UCSD-AML1 (cell line): ENCODE measurements at regions not wholly inside any gene's neighbourhood (a gene's known extent, or its start where the extent isn't known, plus 50 kb on each side); places are given as distances from the start of the nearest gene placed in this dataset.

Source experiments
- DNase-seq: peaks from one replicate; lab custom pipeline; 2025; ENCODE audit not compliant: unreplicated experiment; lab: John Stamatoyannopoulos, UW

GRCh38 chr17:74041869-74042640 is 161.4 kb upstream of the RPL38 start:
- no peak for DNase-seq

- no peak for DNase-seq
Measured at GRCh38 chr17:74042744-74043486, 160.6 kb upstream of the RPL38 start.

GRCh38 chr17:74043976-74044375 is 159.5 kb upstream of the RPL38 start:
- no peak for DNase-seq

DNA sequence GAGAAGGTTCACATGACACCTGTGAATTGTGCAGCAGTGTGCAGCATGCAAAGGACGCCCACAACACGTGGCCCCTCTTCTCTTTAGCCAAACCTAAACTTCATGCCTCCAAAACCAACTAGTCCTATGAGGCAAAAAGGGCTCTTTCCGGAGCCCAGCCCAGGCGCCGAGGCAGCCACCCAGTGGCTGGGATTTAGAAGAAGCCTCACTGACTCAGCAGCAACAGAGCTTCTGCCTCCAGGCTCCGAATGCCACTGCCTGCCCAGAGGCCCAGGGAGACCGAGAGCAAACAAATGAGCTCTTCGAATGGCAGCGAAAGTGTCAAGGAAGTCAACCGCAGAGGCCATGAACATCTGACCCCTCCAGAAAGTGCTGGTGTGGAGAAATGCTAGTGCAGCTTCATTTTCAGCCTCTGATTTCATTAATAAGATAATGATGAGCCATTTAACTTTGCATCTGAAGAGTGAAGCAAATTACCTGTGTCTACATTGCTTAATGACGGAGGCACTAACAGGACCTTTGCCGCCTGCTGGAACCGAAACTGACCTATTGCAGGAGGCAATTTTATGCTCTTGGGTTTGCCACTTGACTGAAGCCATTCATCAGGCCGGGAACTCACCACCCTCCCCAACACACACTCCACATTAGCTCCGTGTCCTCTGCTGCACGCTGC is 157.7 kb upstream of the RPL38 start:
- no peak for DNase-seq

DNA sequence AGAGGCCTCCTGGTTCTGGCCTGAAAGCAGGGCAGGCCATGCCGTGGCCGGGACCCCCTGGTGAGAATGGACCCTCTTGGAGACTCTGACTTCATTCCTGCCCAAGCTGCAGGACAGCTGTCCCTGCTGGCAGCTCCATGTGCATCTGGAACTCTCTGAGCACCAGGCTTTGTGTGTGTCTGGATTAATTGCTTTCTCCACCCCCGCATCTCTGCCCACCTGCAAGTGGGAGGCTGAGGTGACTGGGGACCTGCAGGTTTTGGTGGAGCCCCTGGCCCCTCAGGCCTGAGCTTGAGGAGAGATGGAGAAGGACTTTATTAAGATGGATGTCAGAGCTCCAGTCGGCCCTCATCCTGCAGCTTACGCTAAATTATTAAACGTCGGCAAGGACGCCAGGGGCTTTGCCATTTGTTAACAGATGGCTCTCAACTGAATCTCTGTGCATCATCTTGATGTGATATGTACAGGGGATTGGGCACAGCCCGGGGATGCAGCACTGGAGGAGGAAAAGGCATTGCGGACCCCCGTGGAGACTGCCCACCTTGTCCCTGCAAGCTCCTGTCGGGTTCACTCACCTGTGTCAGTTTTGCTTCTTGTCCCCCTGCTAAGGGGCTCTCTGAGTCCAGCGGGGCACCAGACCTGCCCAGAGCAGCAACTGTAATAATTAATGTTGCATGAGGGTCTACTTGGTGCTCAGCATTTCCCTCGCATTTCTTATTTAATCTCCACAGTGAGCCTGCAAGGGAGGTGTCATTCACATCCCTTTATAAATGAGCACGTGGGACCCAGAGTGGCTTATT is 154.1 kb upstream of the RPL38 start:
- DNase-seq: no peak

DNA sequence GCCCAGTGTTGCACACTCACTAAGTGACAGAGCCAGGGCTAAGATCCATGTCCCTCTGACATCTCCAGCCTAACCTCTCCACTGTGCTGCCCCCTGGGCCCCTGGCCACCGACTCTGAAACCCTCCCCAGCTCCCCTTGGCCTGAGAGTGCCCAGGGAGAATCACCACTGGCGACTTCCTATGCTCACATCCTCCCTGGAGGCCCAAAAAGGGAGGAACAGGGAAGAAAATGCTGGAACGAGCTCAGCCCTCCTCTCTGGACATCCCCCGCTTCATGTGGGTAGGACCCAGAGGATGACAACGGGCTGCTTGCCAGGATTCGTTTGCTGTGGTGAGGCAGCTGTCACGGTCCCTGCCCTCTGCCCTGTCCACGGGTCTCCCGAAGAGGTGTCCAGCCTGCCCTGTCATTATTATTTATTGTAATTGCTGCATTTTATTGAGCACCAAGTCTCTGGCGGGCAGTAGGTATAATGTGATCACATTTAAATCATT is 153.5 kb upstream of the RPL38 start:
- no peak for DNase-seq

GRCh38 chr17:74051348-74051747 is 152.1 kb upstream of the RPL38 start:
- no peak for DNase-seq

DNA sequence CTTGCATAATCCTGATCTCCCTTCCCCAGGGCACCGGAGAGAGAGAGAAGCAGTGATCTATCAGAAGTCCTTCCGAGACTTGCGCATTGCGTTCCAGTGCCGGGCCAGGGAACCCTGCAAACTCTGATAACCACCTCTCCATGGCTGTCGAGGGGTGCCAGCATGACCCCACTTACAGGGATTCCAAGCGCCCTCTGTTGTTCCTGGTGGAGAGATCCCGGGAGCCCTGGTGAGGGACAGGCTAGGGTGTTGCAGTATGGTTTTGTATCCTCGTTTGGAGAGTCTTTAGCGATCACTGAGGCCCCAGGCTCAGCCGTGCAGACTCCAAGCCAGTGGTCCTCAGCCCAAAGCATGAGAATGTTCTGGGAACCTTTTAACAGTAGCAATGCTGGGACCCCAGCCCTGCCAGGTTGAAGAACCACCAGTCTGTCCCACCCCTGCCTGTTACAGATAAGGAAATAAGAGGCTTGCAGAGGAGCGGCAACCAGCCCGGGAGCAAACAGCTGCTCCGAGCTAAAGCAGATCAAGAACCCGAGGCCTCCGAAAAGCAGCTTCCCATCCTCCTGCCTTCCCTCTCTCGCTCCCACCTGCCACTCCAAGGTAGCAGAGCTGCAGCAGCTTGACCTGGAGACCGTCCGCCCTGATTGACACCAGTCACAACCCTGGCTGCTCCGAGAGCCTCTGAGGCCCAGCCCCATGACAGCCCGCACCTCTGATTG is 150.3 kb upstream of the RPL38 start:
- DNase-seq: no peak

DNA sequence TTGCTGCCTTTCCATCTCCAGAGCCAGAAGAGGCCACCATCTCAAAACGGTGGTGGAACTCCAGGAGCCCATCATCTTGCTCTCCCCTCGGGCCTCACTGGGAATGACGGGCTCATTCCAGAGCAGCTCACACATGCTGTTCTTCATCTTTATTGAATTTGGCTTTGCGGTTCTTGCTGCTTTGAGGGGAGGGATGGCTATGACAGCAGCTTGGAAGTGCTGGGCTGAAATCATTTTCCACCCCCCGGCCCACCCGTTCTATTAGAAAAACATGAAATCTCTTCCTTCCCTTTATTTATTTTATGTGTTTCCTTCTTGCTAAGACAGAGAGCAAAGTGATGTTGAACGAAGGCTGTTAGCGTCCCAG is 149.8 kb upstream of the RPL38 start:
- no peak for DNase-seq

- no peak for DNase-seq
Measured at GRCh38 chr17:74054249-74054648, 149.2 kb upstream of the RPL38 start.

DNA sequence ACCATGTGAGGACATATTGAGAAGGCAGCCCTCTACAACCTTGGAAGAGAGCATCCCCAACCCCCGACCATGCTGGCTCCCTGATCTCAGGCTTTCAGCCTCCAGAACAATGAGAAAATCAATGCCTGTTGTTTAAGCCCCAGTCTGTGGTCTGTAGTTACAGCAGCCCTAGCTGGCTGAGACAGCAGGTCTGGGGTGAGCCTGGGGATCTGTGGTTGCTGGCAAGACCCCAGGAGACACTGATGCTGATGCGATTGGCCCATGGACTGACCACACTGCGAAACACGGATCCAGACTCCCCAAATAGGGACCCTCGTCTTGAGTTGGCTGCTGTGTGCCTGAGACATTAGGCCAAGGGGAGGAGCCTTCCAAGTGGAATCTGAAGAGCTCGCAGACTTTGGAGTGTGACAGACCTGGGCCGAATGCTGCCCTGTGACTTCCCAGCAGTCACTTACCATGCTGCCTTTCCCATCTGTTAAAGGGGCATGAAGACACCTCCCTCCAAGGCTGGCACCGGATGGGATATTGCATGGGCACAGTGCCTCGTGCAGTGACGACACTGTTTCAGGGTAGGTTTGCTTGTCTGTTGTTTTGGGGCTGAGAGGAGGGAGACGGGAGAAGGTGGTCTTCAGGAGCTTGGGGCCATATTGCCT is 147.8 kb upstream of the RPL38 start:
- no peak for DNase-seq

DNA sequence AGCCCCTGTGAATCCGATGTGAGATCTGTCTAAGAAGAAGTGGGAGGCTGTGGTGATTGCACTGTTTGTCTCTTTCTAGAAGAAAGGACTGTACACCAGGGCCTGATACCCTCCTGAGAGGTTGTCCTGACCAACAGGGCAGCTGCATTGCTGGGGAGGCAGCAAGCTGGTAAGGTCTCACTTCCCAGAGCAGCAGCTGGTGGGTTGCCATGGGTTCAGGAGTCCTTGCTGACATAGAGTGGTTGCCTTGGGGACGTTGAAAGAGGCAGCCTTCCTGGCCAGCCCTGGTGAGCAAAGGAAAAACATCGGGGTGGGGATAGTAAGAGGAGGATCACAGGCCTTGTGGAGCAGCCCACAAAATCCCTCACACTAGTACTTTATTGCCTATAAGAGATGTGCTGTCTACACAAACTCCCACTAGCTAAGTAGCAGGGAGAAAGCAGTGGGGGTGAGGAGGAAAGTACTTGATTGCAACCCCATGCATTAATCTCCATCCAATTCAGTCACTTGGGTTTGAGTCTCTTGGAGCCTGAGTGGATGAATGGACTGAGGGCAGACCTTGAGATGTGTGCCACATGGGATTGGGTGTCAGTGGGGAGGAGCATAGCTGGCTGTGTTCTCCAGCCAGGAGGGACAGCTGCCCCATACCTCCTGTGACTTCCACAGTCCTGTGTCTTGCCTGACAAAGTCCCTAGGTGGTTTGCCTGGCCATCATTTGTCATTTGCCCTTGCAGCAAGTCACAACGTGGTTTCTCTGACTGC is 143.8 kb upstream of the RPL38 start:
- DNase-seq: no peak

DNA sequence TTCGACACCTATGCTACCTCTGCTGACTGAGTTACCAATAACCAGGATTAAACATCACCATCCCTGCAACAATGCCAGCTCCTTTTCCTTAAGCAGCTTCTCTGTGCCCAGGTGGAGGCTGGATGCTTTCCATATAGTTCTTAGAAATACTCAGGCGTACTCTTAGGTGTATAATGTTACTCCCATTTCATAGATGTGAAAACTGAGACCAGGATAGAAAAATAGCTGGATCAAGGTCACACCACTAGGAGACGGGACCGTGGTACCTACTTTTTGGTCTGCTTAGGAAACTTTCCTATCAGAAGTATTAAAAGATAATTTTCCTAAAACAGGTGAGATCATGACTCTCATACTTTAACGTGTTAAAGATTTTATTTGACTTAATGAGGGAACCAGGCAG is 141.7 kb upstream of the RPL38 start:
- no peak for DNase-seq

DNA sequence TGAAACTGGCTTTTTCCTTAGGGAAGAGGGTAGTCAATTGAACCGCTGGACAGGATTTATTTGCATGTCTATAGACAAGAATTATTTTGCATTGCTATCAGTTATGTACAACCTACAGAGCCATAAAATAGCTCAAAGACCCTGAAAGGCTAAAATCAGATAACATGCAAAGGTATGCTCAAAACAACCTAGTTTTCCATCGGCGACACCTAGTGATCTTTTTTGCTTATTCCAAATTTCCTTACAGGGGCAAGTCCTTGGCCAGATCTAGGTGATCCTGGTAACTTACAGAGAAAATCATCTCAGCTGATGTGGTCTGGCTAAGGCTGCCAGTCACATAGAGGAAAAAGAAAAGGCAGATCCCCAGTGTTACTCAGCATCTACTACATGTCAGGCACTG is 141.2 kb upstream of the RPL38 start:
- no peak for DNase-seq

GRCh38 chr17:74063439-74063838 is 140.0 kb upstream of the RPL38 start:
- no peak for DNase-seq

DNA sequence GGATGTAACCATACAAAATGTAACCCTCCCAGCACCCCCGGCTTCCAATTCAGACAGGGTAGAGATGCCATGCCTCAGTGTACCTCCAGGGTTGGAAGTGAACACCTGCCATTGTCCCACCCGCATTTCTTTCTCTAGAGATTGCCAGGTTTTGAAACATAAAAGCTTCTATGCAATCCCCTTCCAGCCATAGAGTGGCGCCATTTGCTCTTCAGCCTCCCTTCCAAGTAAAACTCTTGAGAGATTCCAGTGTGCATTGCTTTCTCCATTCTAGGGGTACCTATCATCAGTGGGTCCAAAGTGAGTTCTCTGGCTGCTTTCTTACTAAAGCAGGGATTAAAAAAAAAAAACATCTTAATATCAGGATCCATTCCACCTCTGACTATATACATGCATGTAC is 133.1 kb upstream of the RPL38 start:
- DNase-seq: no peak

GRCh38 chr17:74070998-74071679 is 132.3 kb upstream of the RPL38 start:
- no peak for DNase-seq

DNA sequence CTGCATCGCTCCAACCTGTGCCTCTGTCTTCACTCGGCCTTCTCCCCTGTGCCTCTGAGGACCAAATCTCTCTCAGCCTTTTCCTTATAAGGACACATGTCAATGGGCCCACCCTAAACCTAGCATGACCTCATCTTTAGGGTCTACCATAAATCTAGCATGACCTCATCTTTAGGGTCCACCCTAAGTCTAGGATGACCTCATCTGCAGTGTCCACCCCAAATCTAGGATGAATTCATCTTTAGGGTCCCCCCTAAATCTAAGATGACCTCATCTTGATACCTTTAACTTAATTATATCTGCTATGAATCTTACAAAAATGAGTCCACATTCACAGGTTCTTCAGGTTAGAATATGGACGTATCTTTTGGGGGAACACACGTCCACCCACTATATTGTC is 131.1 kb upstream of the RPL38 start:
- no peak for DNase-seq

DNA sequence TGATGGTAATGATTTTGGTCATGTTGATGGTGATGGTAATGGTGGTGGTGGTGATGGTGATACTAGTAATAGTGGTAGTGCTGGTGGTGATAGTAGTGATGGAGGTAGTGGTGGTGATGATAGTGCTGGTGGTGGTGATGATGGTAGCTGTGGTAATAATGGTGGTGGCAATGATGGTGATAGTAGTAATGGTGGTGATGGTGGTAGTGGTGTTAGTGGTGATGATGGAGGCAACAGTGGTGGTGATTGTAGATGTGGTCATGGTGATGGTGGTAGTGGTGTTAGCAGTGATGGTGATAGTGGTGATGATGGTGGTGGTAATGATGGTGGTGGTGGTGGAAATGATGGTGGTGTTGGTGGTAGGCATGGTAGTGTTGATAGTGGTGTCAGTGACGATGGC is 127.0 kb upstream of the RPL38 start:
- DNase-seq: no peak
